ENCODE measurements at regions not wholly inside any gene's neighbourhood (a gene's known extent, or its start where the extent isn't known, plus 50 kb on each side); places are given as distances from the start of the nearest gene placed in this dataset.

- DNase-seq (ENCODE audit: low spot score): no peak
- no peaks in the 10 kb centered on the region for H3K9me3 Mint-ChIP-seq (ENCODE audit: unreplicated experiment)
- no peaks in the 10 kb centered on the region for H3K36me3 Mint-ChIP-seq (ENCODE audit: low read depth, unreplicated experiment)
- no peak for TF ChIP-seq CTCF (IDR thresholded peaks at IDR 0.05; ENCODE audit: unreplicated experiment)
- H3K4me3 Mint-ChIP-seq (ENCODE audit: unreplicated experiment): no peak overlapping the region
- no peak overlapping the region for H3K27ac Mint-ChIP-seq (ENCODE audit: unreplicated experiment)
- H3K27me3 Mint-ChIP-seq (ENCODE audit: unreplicated experiment): no peaks in the 10 kb centered on the region
- H3K4me1 Mint-ChIP-seq (ENCODE audit: unreplicated experiment): no peaks in the 10 kb centered on the region
Measured at GRCh38 chr5:133712562-133712961, 100.2 kb upstream of the FSTL4 start.

GRCh38 chr5:133709209-133709725 lies 96.9 kb upstream of the FSTL4 start:
- Mint-ChIP-seq H3K27ac (ENCODE audit: unreplicated experiment) (no peak overlapping the region), H3K36me3 (ENCODE audit: low read depth, unreplicated experiment) (no peaks in the 10 kb centered on the region), H3K4me1 (ENCODE audit: unreplicated experiment) (no peaks in the 10 kb centered on the region), H3K4me3 (ENCODE audit: unreplicated experiment) (no peak overlapping the region), H3K27me3 (ENCODE audit: unreplicated experiment) (no peaks in the 10 kb centered on the region), H3K9me3 (ENCODE audit: unreplicated experiment) (no peaks in the 10 kb centered on the region)
- DNase-seq (ENCODE audit: low spot score): no peak
- no peak for TF ChIP-seq CTCF (IDR thresholded peaks at IDR 0.05; ENCODE audit: unreplicated experiment)

- Mint-ChIP-seq H3K27me3 (ENCODE audit: unreplicated experiment) (no peaks in the 10 kb centered on the region), H3K4me1 (ENCODE audit: unreplicated experiment) (peaks cover 3% of the 10 kb centered on the region), H3K27ac (ENCODE audit: unreplicated experiment) (no peak overlapping the region), H3K36me3 (ENCODE audit: low read depth, unreplicated experiment) (no peaks in the 10 kb centered on the region), H3K9me3 (ENCODE audit: unreplicated experiment) (no peaks in the 10 kb centered on the region), H3K4me3 (ENCODE audit: unreplicated experiment) (no peak overlapping the region)
- no peak for TF ChIP-seq CTCF (IDR thresholded peaks at IDR 0.05; ENCODE audit: unreplicated experiment)
- DNase-seq (ENCODE audit: low spot score): no peak
Measured at GRCh38 chr5:133708331-133708850, 96.0 kb upstream of the FSTL4 start.

- no peak for DNase-seq (ENCODE audit: low spot score)
- Mint-ChIP-seq H3K4me3 (ENCODE audit: unreplicated experiment) (no peak overlapping the region), H3K36me3 (ENCODE audit: low read depth, unreplicated experiment) (no peaks in the 10 kb centered on the region), H3K4me1 (ENCODE audit: unreplicated experiment) (peaks cover 3% of the 10 kb centered on the region), H3K27ac (ENCODE audit: unreplicated experiment) (no peak overlapping the region), H3K27me3 (ENCODE audit: unreplicated experiment) (no peaks in the 10 kb centered on the region), H3K9me3 (ENCODE audit: unreplicated experiment) (no peaks in the 10 kb centered on the region)
- TF ChIP-seq CTCF (IDR thresholded peaks at IDR 0.05; ENCODE audit: unreplicated experiment): no peak
Measured at GRCh38 chr5:133707629-133708028, 95.3 kb upstream of the FSTL4 start.

GRCh38 chr5:133706506-133707430 lies 94.4 kb upstream of the FSTL4 start:
- no peak overlapping the region for H3K4me3 Mint-ChIP-seq (ENCODE audit: unreplicated experiment)
- peaks cover 3% of the 10 kb centered on the region for H3K4me1 Mint-ChIP-seq (ENCODE audit: unreplicated experiment)
- no peak for TF ChIP-seq CTCF (IDR thresholded peaks at IDR 0.05; ENCODE audit: unreplicated experiment)
- no peaks in the 10 kb centered on the region for H3K9me3 Mint-ChIP-seq (ENCODE audit: unreplicated experiment)
- H3K27ac Mint-ChIP-seq (ENCODE audit: unreplicated experiment): no peak overlapping the region
- H3K36me3 Mint-ChIP-seq (ENCODE audit: low read depth, unreplicated experiment): no peaks in the 10 kb centered on the region
- no peak for DNase-seq (ENCODE audit: low spot score)
- no peaks in the 10 kb centered on the region for H3K27me3 Mint-ChIP-seq (ENCODE audit: unreplicated experiment)
